ENCODE measurements at regions not wholly inside any gene's neighbourhood (a gene's known extent, or its start where the extent isn't known, plus 50 kb on each side); places are given as distances from the start of the nearest gene placed in this dataset.

GRCh38 chr9:74355107-74355506 is 142.0 kb upstream of the RORB start:
- no peak for TF ChIP-seq CTCF (IDR thresholded peaks at IDR 0.05)
- TF ChIP-seq POLR2A (IDR thresholded peaks at IDR 0.05): no peak

Data from body of pancreas (tissue), 4 donors.